ENCODE measurements at regions not wholly inside any gene's neighbourhood (a gene's known extent, or its start where the extent isn't known, plus 50 kb on each side); places are given as distances from the start of the nearest gene placed in this dataset.

GRCh38 chr11:92916299-92916698, 53.2 kb upstream of the MTNR1B start:
- no peak for DNase-seq (ENCODE audit: low read depth)
- TF ChIP-seq CTCF (conservative IDR thresholded peaks at IDR 0.05; ENCODE audit: low read depth, low read length), result no peak
- no peak overlapping the region for H3K4me3 ChIP-seq (ENCODE audit: low read depth, low read length)

DNA sequence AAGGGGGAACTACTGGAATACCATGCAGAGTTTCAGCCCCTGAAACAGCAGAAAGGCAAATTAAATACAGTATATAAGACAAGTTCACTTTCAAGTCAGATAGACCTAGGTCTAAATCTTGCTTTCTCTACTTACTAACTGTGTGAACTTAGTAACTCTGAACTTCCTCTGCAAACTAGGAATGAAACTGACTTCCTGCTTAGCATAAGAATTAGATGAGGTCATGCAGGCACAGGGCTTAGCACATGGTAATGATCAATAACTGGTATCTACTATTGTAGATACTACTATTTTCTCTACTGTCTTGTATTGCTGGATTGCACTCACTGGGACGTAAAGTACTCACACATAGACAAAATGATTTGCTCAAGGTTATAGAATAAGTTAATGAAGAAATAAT, 51.5 kb upstream of the MTNR1B start:
- no peak for DNase-seq (ENCODE audit: low read depth)
- no peak for TF ChIP-seq CTCF (conservative IDR thresholded peaks at IDR 0.05; ENCODE audit: low read depth, low read length)
- no peak overlapping the region for H3K4me3 ChIP-seq (ENCODE audit: low read depth, low read length)

DNA sequence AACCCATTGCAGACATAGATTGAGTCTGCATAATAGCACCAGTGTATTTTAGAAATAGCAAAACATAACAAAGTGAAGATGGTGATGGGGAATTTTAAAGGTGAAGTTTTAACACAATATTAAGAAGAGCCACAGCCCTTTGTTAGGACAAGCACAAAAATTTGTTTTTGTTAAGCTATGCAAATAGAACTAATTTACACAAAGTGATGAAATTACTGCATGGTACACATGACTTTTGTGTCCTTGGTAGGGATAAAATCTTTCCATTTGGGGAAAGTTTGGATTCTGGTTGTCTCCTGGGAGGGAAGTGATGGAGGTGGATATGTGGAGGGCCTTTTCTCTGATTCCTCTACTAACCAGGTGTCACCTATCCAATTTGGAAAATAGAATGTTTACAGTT, 50.4 kb upstream of the MTNR1B start:
- no peak overlapping the region for H3K4me3 ChIP-seq (ENCODE audit: low read depth, low read length)
- DNase-seq (ENCODE audit: low read depth), result no peak
- no peak for TF ChIP-seq CTCF (conservative IDR thresholded peaks at IDR 0.05; ENCODE audit: low read depth, low read length)

Measured in choroid plexus epithelial cell (primary cell).